H1 (cell line): ENCODE measurements at regions not wholly inside any gene's neighbourhood (a gene's known extent, or its start where the extent isn't known, plus 50 kb on each side); places are given as distances from the start of the nearest gene placed in this dataset.

Experiments used
- BACH1 ChIP-seq: IDR thresholded peaks from 2 replicates; pipeline ENCODE4 v1.6.1; 2012; ENCODE audit warnings: low read length, improper control_type of control experiment
- CEBPB ChIP-seq: IDR thresholded peaks from 2 replicates; pipeline ENCODE4 v1.6.1; 2012; ENCODE audit warnings: low read depth, low read length
- CREB1 ChIP-seq: IDR thresholded peaks from 2 replicates; pipeline ENCODE4 v1.6.1; 2012; ENCODE audit warnings: inconsistent platforms
- CTCF ChIP-seq, 3 experiments: IDR thresholded peaks; 1 replicate in 2 of 3; 2 replicates in 1 of 3; pipeline versions ENCODE4 v1.5.1 to v1.6.1; 2011; ENCODE audit warnings: low read length in 3 of 3, mild to moderate bottlenecking in 3 of 3, inconsistent platforms in 2 of 3, low read depth in 1 of 3, moderate library complexity in 1 of 3; ENCODE audit not compliant: insufficient read depth in 1 of 3; ENCODE audit errors: control extremely low read depth in 1 of 3
- EP300 ChIP-seq, 2 experiments: IDR thresholded peaks; 1 replicate in 1 of 2; 2 replicates in 1 of 2; pipeline ENCODE4 v1.6.1; 2011 to 2012; ENCODE audit warnings: low read depth in 2 of 2, low read length in 2 of 2, mild to moderate bottlenecking in 2 of 2, borderline replicate concordance in 1 of 2, inconsistent platforms in 1 of 2, moderate library complexity in 1 of 2
- EZH2 ChIP-seq: fragments of 200-600 bp; sonication (generic); IDR thresholded peaks from 2 replicates; pipeline ENCODE4 v1.7.1; 2012; ENCODE audit warnings: low read depth, mild to moderate bottlenecking, moderate library complexity, low read length, inconsistent platforms; ENCODE audit not compliant: severe bottlenecking
- HDAC2 ChIP-seq, 2 experiments: fragments of 300-600 bp in 1 of 2; sonication (generic) in 1 of 2; IDR thresholded peaks; 2 replicates each; pipeline ENCODE4 v1.6.1; 2011 to 2012; ENCODE audit warnings: low read depth in 2 of 2, low read length in 2 of 2, mild to moderate bottlenecking in 2 of 2, moderate library complexity in 2 of 2, borderline replicate concordance in 1 of 2, inconsistent platforms in 1 of 2
- KDM5A ChIP-seq: fragments of 200-600 bp; IDR thresholded peaks from 2 replicates; pipeline ENCODE4 v1.7.1; 2012; ENCODE audit warnings: mild to moderate bottlenecking, low read length, inconsistent platforms, mixed read lengths
- POLR2A ChIP-seq, 2 experiments: IDR thresholded peaks; 1 replicate in 1 of 2; 2 replicates in 1 of 2; pipeline ENCODE4 v1.6.1; 2011; ENCODE audit warnings: low read depth in 2 of 2, low read length in 2 of 2, mild to moderate bottlenecking in 2 of 2; ENCODE audit errors: control extremely low read depth in 1 of 2
- TCF12 ChIP-seq: IDR thresholded peaks from 2 replicates; pipeline ENCODE4 v1.6.1; 2011; ENCODE audit warnings: low read depth, mild to moderate bottlenecking, low read length
- YY1 ChIP-seq: IDR thresholded peaks from 2 replicates; pipeline ENCODE4 v1.6.1; 2011; ENCODE audit warnings: low read depth, mild to moderate bottlenecking, low read length

GRCh38 chr1:157301477-157302198 is 163.4 kb upstream of the ETV3 start:
- TF ChIP-seq CTCF (IDR thresholded peaks at IDR 0.05; ENCODE audit: control extremely low read depth in 1 of 3, insufficient read depth in 1 of 3, low read depth in 1 of 3, low read length in 3 of 3) (no peak), YY1 (no peak), POLR2A (IDR thresholded peaks at IDR 0.05; ENCODE audit: control extremely low read depth in 1 of 2, low read depth in 2 of 2, low read length in 2 of 2) (no peak), TCF12 (no peak), EZH2 (no peak), EP300 (IDR thresholded peaks at IDR 0.05; ENCODE audit: borderline replicate concordance in 1 of 2, low read depth in 2 of 2, low read length in 2 of 2) (no peak), CEBPB (no peak), BACH1 (no peak), KDM5A (no peak), CREB1 (no peak), HDAC2 (IDR thresholded peaks at IDR 0.05; ENCODE audit: borderline replicate concordance in 1 of 2, low read depth in 2 of 2, low read length in 2 of 2) (no peak)
